Vagina (tissue), 2 donors: ENCODE measurements at regions not wholly inside any gene's neighbourhood (a gene's known extent, or its start where the extent isn't known, plus 50 kb on each side); places are given as distances from the start of the nearest gene placed in this dataset.

Source experiments
- POLR2A ChIP-seq, 2 donors: fragments of 450-650 bp; IDR thresholded peaks; one replicate each; pipeline ENCODE4 v1.6.1; 2017; ENCODE audit warnings: antibody characterized with exemption in 2 of 2, mild to moderate bottlenecking in 2 of 2, moderate library complexity in 2 of 2
- POLR2AphosphoS5 ChIP-seq, 2 donors: sonication (generic); formaldehyde crosslinking; IDR thresholded peaks; one replicate each; pipeline ENCODE4 v1.9.0; 2017; ENCODE audit warnings: antibody characterized with exemption in 2 of 2, mild to moderate bottlenecking in 2 of 2, low read depth in 1 of 2; ENCODE audit not compliant: insufficient read depth in 1 of 2
- TF ChIP-seq, protein P1 (sequence below), 3 experiments: fragments of 450-650 bp in 2 of 3; fragments of 200-600 bp in 1 of 3; sonication (generic) in 1 of 3; IDR thresholded peaks; one replicate each; pipeline ENCODE4 v1.5.1; 2017 to 2019; ENCODE audit warnings: antibody characterized with exemption in 3 of 3, mild to moderate bottlenecking in 2 of 3, moderate library complexity in 2 of 3

GRCh38 chr2:56613920-56614319 is 430.1 kb downstream of the CCDC85A start:
- TF ChIP-seq, protein P1, sequence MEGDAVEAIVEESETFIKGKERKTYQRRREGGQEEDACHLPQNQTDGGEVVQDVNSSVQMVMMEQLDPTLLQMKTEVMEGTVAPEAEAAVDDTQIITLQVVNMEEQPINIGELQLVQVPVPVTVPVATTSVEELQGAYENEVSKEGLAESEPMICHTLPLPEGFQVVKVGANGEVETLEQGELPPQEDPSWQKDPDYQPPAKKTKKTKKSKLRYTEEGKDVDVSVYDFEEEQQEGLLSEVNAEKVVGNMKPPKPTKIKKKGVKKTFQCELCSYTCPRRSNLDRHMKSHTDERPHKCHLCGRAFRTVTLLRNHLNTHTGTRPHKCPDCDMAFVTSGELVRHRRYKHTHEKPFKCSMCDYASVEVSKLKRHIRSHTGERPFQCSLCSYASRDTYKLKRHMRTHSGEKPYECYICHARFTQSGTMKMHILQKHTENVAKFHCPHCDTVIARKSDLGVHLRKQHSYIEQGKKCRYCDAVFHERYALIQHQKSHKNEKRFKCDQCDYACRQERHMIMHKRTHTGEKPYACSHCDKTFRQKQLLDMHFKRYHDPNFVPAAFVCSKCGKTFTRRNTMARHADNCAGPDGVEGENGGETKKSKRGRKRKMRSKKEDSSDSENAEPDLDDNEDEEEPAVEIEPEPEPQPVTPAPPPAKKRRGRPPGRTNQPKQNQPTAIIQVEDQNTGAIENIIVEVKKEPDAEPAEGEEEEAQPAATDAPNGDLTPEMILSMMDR (IDR thresholded peaks at IDR 0.05): no peak
- TF ChIP-seq POLR2AphosphoS5 (IDR thresholded peaks at IDR 0.05; ENCODE audit: insufficient read depth in 1 of 2, low read depth in 1 of 2) (no peak), POLR2A (IDR thresholded peaks at IDR 0.05) (no peak)
